Cardiac muscle cell (in vitro differentiated cells and primary cell): ENCODE measurements at regions not wholly inside any gene's neighbourhood (a gene's known extent, or its start where the extent isn't known, plus 50 kb on each side); places are given as distances from the start of the nearest gene placed in this dataset.
"Not testable (repeated sequence)": the region's sequence is repeated elsewhere in the genome, so short reads cannot be mapped to it uniquely, and the experiment has no call there.

Experiments used
- DNase-seq, 2 donors: peaks; one replicate each; pipeline versions ENCODE4 v3.0.0 to v3.0.0-alpha.2; 2010 to 2017; ENCODE audit warnings: low read depth in 1 of 2, low spot score in 1 of 2
- H3K27ac ChIP-seq: fragments of 200-600 bp; sonication (generic); 2 replicates; pipeline ENCODE4 v1.5.1; 2016
- H3K27me3 ChIP-seq: fragments of 200-600 bp; sonication (generic); 2 replicates; pipeline ENCODE4 v1.6.0; 2016; ENCODE audit warnings: control low read depth
- H3K36me3 ChIP-seq: fragments of 200-600 bp; sonication (generic); 2 replicates; pipeline ENCODE4 v1.5.1; 2016; ENCODE audit warnings: control low read depth
- H3K4me1 ChIP-seq: fragments of 200-600 bp; sonication (generic); 2 replicates; pipeline ENCODE4 v1.8.1; 2017; ENCODE audit warnings: low read depth, mild to moderate bottlenecking, mixed run types
- H3K4me3 ChIP-seq: fragments of 200-600 bp; sonication (generic); 2 replicates; pipeline ENCODE4 v1.5.1; 2016; ENCODE audit warnings: mild to moderate bottlenecking
- H3K9me3 ChIP-seq: fragments of 200-600 bp; sonication (generic); 2 replicates; pipeline ENCODE4 v1.5.1; 2017; ENCODE audit warnings: low read depth, mild to moderate bottlenecking, control low read depth
- TF ChIP-seq, protein P1 (sequence below): IDR thresholded peaks from 2 replicates; pipeline ENCODE4 v1.5.1; 2012; ENCODE audit warnings: low read depth, mild to moderate bottlenecking, low read length

DNA sequence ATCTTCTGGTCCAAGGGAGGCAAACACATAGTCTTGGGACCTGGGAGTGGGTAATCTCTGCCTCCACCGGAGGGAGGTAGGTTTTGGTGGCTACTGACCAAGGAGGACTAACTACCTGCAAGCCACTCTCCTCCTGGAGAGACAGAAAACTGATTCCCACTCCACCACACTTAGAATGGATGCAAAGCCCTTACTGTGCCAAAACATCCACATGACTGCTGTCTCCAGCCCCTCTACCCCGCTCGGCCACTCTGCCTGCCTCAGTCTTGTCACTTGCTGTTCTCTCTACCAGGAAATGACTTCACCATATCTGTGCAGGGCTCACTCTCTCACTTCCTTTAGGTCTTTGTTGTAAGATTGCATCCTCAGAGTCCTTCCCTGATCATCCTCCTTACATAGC is 129.5 kb upstream of the ARG1 start:
- Histone ChIP-seq H3K27me3 (no peaks in the 10 kb centered on the region), H3K9me3 (no peaks in the 10 kb centered on the region), H3K36me3 (no peaks in the 10 kb centered on the region), H3K4me1 (no peaks in the 10 kb centered on the region), H3K27ac (no peak overlapping the region), H3K4me3 (no peak overlapping the region)
- DNase-seq: no peak
- TF ChIP-seq, protein P1, sequence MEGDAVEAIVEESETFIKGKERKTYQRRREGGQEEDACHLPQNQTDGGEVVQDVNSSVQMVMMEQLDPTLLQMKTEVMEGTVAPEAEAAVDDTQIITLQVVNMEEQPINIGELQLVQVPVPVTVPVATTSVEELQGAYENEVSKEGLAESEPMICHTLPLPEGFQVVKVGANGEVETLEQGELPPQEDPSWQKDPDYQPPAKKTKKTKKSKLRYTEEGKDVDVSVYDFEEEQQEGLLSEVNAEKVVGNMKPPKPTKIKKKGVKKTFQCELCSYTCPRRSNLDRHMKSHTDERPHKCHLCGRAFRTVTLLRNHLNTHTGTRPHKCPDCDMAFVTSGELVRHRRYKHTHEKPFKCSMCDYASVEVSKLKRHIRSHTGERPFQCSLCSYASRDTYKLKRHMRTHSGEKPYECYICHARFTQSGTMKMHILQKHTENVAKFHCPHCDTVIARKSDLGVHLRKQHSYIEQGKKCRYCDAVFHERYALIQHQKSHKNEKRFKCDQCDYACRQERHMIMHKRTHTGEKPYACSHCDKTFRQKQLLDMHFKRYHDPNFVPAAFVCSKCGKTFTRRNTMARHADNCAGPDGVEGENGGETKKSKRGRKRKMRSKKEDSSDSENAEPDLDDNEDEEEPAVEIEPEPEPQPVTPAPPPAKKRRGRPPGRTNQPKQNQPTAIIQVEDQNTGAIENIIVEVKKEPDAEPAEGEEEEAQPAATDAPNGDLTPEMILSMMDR: no peak

GRCh38 chr6:131445356-131445755 is 127.7 kb upstream of the ARG1 start:
- not testable (repeated sequence) for H3K4me3 ChIP-seq, H3K9me3 ChIP-seq, H3K36me3 ChIP-seq, DNase-seq, H3K4me1 ChIP-seq, H3K27ac ChIP-seq, H3K27me3 ChIP-seq

- Histone ChIP-seq H3K36me3 (no peaks in the 10 kb centered on the region), H3K9me3 (no peaks in the 10 kb centered on the region), H3K4me1 (no peaks in the 10 kb centered on the region), H3K27ac (no peak overlapping the region), H3K27me3 (no peaks in the 10 kb centered on the region), H3K4me3 (no peak overlapping the region)
- DNase-seq: no peak
- TF ChIP-seq, protein P1: no peak
Observed at GRCh38 chr6:131450861-131451260, 122.2 kb upstream of the ARG1 start.

GRCh38 chr6:131451321-131452144 is 121.5 kb upstream of the ARG1 start:
- no peaks in the 10 kb centered on the region for H3K4me1 ChIP-seq
- DNase-seq: peak in 1 of 2 donors; percentile 23
- no peaks in the 10 kb centered on the region for H3K27me3 ChIP-seq
- H3K9me3 ChIP-seq: no peaks in the 10 kb centered on the region
- H3K4me3 ChIP-seq: no peak overlapping the region
- TF ChIP-seq, protein P1: no peak
- no peak overlapping the region for H3K27ac ChIP-seq
- no peaks in the 10 kb centered on the region for H3K36me3 ChIP-seq

DNA sequence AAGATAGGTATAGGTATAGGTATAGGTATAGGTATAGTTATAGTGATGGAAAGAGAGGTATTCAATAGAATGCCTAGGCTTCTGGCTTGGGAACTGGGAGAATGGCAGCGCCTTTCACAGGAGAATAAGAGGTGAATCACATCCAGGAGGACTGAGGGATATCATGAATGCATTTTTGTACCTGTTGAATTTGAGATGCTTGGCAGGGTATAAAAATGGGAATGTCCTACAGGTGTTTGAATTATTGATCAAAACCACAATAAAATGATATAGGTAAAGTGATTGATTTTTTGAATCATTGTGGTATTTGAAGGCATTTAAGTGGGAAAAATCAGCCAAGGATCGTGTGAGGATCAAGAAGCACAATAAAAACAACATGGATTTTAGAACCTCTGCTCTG is 119.2 kb upstream of the ARG1 start:
- Histone ChIP-seq H3K4me3 (no peak overlapping the region), H3K36me3 (no peaks in the 10 kb centered on the region), H3K27ac (no peak overlapping the region), H3K4me1 (no peaks in the 10 kb centered on the region), H3K27me3 (no peaks in the 10 kb centered on the region), H3K9me3 (no peaks in the 10 kb centered on the region)
- no peak for DNase-seq
- TF ChIP-seq, protein P1: no peak

DNA sequence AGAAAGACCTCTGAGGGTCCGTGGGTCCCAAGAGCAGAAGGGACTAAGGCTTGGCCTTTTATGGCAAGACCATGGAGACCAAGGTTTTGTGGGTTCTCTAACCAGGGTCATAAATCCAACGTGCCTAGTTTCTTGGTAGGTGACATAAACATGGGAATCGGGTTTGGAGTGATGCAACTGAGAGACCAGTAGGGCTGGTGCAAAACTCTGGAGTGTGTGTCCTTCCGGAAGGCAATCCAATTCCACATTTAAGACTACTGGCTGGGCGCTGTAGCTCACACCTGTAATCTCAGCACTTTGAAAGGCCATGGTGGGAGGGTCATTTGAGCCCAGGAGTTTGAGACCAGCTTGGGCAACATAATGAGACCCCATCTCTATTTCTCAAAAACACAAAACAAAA is 116.5 kb upstream of the ARG1 start:
- no peaks in the 10 kb centered on the region for H3K4me1 ChIP-seq
- no peak overlapping the region for H3K27ac ChIP-seq
- H3K27me3 ChIP-seq: no peaks in the 10 kb centered on the region
- no peak for DNase-seq
- no peak overlapping the region for H3K4me3 ChIP-seq
- no peaks in the 10 kb centered on the region for H3K9me3 ChIP-seq
- TF ChIP-seq, protein P1: no peak
- no peaks in the 10 kb centered on the region for H3K36me3 ChIP-seq
